NCI-H2081 (cell line): ENCODE measurements at regions not wholly inside any gene's neighbourhood (a gene's known extent, or its start where the extent isn't known, plus 50 kb on each side); places are given as distances from the start of the nearest gene placed in this dataset.

ENCODE experiments used
- DNase-seq, 2 experiments: peaks; one replicate each; lab custom pipeline; 2025; lab: John Stamatoyannopoulos, UW

- no peak for DNase-seq
Measured at GRCh38 chr13:105530468-105530867, 1005.0 kb downstream of the EFNB2 start.

- no peak for DNase-seq
Measured at GRCh38 chr13:105527127-105527526, 1008.3 kb downstream of the EFNB2 start.

GRCh38 chr13:105519771-105520170 is 1015.7 kb downstream of the EFNB2 start:
- DNase-seq = no peak

- DNase-seq = no peak
Measured at GRCh38 chr13:105518086-105518485, 1017.4 kb downstream of the EFNB2 start.

GRCh38 chr13:105514401-105514800 is 1021.1 kb downstream of the EFNB2 start:
- no peak for DNase-seq

- no peak for DNase-seq
Measured at GRCh38 chr13:105513448-105513847, 1022.0 kb downstream of the EFNB2 start.

- no peak for DNase-seq
Measured at GRCh38 chr13:105509981-105510762, 1025.3 kb downstream of the EFNB2 start.

- no peak for DNase-seq
Measured at GRCh38 chr13:105506463-105506862, 1029.0 kb downstream of the EFNB2 start.

- DNase-seq = no peak
Measured at GRCh38 chr13:105502193-105502592, 1033.3 kb downstream of the EFNB2 start.

GRCh38 chr13:105497597-105497996 is 1037.9 kb downstream of the EFNB2 start:
- DNase-seq = no peak

GRCh38 chr13:105492216-105492615 is 1043.2 kb downstream of the EFNB2 start:
- DNase-seq = no peak

GRCh38 chr13:105491345-105491744 is 1044.1 kb downstream of the EFNB2 start:
- no peak for DNase-seq

- no peak for DNase-seq
Measured at GRCh38 chr13:105485081-105485480, 1050.4 kb downstream of the EFNB2 start.

GRCh38 chr13:105474983-105475610 is 1060.4 kb downstream of the EFNB2 start:
- DNase-seq = no peak

GRCh38 chr13:105471673-105472072 is 1063.8 kb downstream of the EFNB2 start:
- DNase-seq = no peak

GRCh38 chr13:105466376-105466775 is 1069.1 kb downstream of the EFNB2 start:
- DNase-seq = no peak

GRCh38 chr13:105465745-105466144 is 1069.7 kb downstream of the EFNB2 start, which contains the start of gene DAOA:
Gene DAOA, plus strand, starts transcription at chr13:105466045.
- no peak for DNase-seq

- no peak for DNase-seq
Measured at GRCh38 chr13:105465251-105465650, 1070.2 kb downstream of the EFNB2 start.

GRCh38 chr13:105464249-105464648 is 1071.2 kb downstream of the EFNB2 start:
- DNase-seq = no peak

GRCh38 chr13:105463011-105463501 is 1072.4 kb downstream of the EFNB2 start:
- peak in 1 of 2 experiments; percentile 54 for DNase-seq

GRCh38 chr13:105462098-105462497 is 1073.4 kb downstream of the EFNB2 start:
- DNase-seq = no peak

- no peak for DNase-seq
Measured at GRCh38 chr13:105452895-105453294, 1082.6 kb downstream of the EFNB2 start.

- DNase-seq = no peak
Measured at GRCh38 chr13:105450784-105451183, 1084.7 kb downstream of the EFNB2 start.
